PC-3 (cell line): ENCODE measurements at regions not wholly inside any gene's neighbourhood (a gene's known extent, or its start where the extent isn't known, plus 50 kb on each side); places are given as distances from the start of the nearest gene placed in this dataset.

ENCODE experiments used
- ATAC-seq: fragments of 200-7000 bp; cut with Tn5 transposase; 2 replicates; pipeline ENCODE4 v1.9.1; 2020; ENCODE audit warnings: mild to moderate bottlenecking, moderate library complexity
- BruUV-seq: library from RNA; stranded (reverse); fragments of 400-500 nt; replicated peaks from 2 replicates; lab custom pipeline; 2021; lab: Mats Ljungman, UMichigan
- CTCF ChIA-PET: fragments of 300-600 bp; sonication (Branson Sonifier 250); formaldehyde crosslinking; loops from one replicate; lab custom pipeline; 2022; ENCODE audit warnings: antibody characterized with exemption; lab: Charles Lee
- POLR2A ChIA-PET: fragments of 300-600 bp; sonication (Branson Sonifier 250); formaldehyde crosslinking; loops from one replicate; lab custom pipeline; 2022; ENCODE audit warnings: antibody characterized with exemption; ENCODE audit not compliant: unreplicated experiment; lab: Charles Lee
- DNase-seq: peaks from one replicate; pipeline ENCODE4 v3.0.0-alpha.2; 2015
- H2AFZ ChIP-seq: fragments of 300-600 bp; sonication (generic); 2 replicates; pipeline ENCODE4 v1.6.0; 2016; ENCODE audit warnings: antibody characterized with exemption, low read length
- H3F3A ChIP-seq: fragments of 300-600 bp; sonication (generic); one replicate; pipeline ENCODE4 v1.6.0; 2017; ENCODE audit warnings: antibody characterized with exemption, low read length, control low read depth, mild to moderate bottlenecking; ENCODE audit not compliant: unreplicated experiment
- H3K27ac ChIP-seq: fragments of 300-600 bp; sonication (generic); 2 replicates; pipeline ENCODE4 v1.5.1; 2016; ENCODE audit warnings: mild to moderate bottlenecking, low read length
- H3K27me3 ChIP-seq: fragments of 300-600 bp; sonication (generic); 2 replicates; pipeline ENCODE4 v1.6.1; 2016; ENCODE audit warnings: low read length, mixed read lengths
- H3K36me3 ChIP-seq: fragments of 300-600 bp; sonication (generic); 2 replicates; pipeline ENCODE4 v1.6.1; 2016; ENCODE audit warnings: low read depth, mixed run types, low read length, mixed read lengths
- H3K4me1 ChIP-seq: fragments of 300-600 bp; sonication (generic); 2 replicates; pipeline ENCODE4 v1.5.1; 2016; ENCODE audit warnings: low read length; ENCODE audit not compliant: insufficient read depth
- H3K4me2 ChIP-seq: fragments of 300-600 bp; sonication (generic); 2 replicates; pipeline ENCODE4 v1.6.0; 2016; ENCODE audit warnings: low read length
- H3K4me3 ChIP-seq: fragments of 300-600 bp; sonication (generic); 2 replicates; pipeline ENCODE4 v1.5.1; 2016; ENCODE audit warnings: mild to moderate bottlenecking, low read length, mixed read lengths
- H3K79me2 ChIP-seq: fragments of 300-600 bp; sonication (generic); 2 replicates; pipeline ENCODE4 v1.6.1; 2017; ENCODE audit warnings: low read length, mixed read lengths
- H3K9ac ChIP-seq: fragments of 300-600 bp; sonication (generic); 2 replicates; pipeline ENCODE4 v1.6.0; 2016; ENCODE audit warnings: mild to moderate bottlenecking, low read length
- H3K9me2 ChIP-seq: fragments of 300-600 bp; sonication (generic); replicated peaks from 2 replicates; pipeline ENCODE4 v1.6.1; 2016; ENCODE audit warnings: mixed run types, low read length, mixed read lengths
- H3K9me3 ChIP-seq: fragments of 300-600 bp; sonication (generic); 2 replicates; pipeline ENCODE4 v1.6.1; 2016; ENCODE audit warnings: low read length, mixed read lengths
- H4K20me1 ChIP-seq: fragments of 300-600 bp; sonication (generic); 2 replicates; pipeline ENCODE4 v1.6.1; 2016; ENCODE audit warnings: low read length, mixed read lengths
- EZH2 ChIP-seq: fragments of 300-600 bp; sonication (generic); IDR thresholded peaks from one replicate; pipeline ENCODE4 v1.6.1; 2017; ENCODE audit warnings: antibody characterized with exemption, mild to moderate bottlenecking, low read length; ENCODE audit not compliant: unreplicated experiment
- EZH2phosphoT487 ChIP-seq: fragments of 300-600 bp; sonication (generic); IDR thresholded peaks from 2 replicates; pipeline ENCODE4 v1.6.1; 2018; ENCODE audit warnings: mild to moderate bottlenecking, antibody characterized with exemption, low read length, borderline replicate concordance
- intact Hi-C: fragments of 100-400 bp; cut with micrococcal nuclease; formaldehyde crosslinking; loops from 2 replicates; pipeline ENCODE4 v1.9.0; 2023
- TF ChIP-seq, protein P1 (sequence below): fragments of 300-600 bp; sonication (generic); conservative IDR thresholded peaks from 2 replicates; pipeline ENCODE4 v1.5.1; 2017; ENCODE audit warnings: antibody characterized with exemption, low read depth, mild to moderate bottlenecking, low read length

- BruUV-seq = no TSS peak
- CTCF ChIA-PET = no interaction called here
- no peak for DNase-seq
Observed at GRCh38 chr5:28463728-28464127, 1425.3 kb upstream of the CDH9 start.

DNA sequence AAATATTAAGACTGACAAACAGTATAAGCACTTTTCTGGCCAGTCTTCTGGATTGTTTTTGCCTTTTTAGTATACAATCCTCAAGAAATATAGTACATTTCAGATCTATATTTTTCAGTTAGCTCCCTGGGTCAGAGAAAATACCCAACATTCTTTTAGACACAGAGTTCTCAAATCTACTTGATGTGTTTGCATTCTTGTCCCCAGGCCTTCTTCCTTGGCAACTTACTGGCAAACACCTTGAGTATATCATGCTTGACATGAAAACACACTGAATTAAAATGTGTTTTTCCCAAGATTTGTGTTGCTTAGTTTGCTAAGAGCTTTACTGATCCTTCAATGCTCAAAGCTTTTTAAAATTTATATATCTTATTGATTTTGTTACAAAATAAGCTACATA lies 1413.1 kb upstream of the CDH9 start:
- CTCF ChIA-PET = no interaction called here
- no peak for DNase-seq
- H3K9me3 ChIP-seq = no peaks in the 10 kb centered on the region
- no peak overlapping the region for H3K4me2 ChIP-seq
- POLR2A ChIA-PET = no interaction called here
- intact Hi-C loops = no loop called here
- H3F3A ChIP-seq = no peaks in the 10 kb centered on the region
- H2AFZ ChIP-seq = no peak overlapping the region
- no peaks in the 10 kb centered on the region for H3K27me3 ChIP-seq
- ATAC-seq = no peak
- no peak overlapping the region for H3K9ac ChIP-seq
- H3K4me3 ChIP-seq = no peak overlapping the region
- H3K27ac ChIP-seq = no peak overlapping the region
- BruUV-seq = no TSS peak
- H4K20me1 ChIP-seq = no peaks in the 10 kb centered on the region
- H3K9me2 ChIP-seq = no peaks in the 10 kb centered on the region
- TF ChIP-seq, protein P1, sequence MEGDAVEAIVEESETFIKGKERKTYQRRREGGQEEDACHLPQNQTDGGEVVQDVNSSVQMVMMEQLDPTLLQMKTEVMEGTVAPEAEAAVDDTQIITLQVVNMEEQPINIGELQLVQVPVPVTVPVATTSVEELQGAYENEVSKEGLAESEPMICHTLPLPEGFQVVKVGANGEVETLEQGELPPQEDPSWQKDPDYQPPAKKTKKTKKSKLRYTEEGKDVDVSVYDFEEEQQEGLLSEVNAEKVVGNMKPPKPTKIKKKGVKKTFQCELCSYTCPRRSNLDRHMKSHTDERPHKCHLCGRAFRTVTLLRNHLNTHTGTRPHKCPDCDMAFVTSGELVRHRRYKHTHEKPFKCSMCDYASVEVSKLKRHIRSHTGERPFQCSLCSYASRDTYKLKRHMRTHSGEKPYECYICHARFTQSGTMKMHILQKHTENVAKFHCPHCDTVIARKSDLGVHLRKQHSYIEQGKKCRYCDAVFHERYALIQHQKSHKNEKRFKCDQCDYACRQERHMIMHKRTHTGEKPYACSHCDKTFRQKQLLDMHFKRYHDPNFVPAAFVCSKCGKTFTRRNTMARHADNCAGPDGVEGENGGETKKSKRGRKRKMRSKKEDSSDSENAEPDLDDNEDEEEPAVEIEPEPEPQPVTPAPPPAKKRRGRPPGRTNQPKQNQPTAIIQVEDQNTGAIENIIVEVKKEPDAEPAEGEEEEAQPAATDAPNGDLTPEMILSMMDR = no peak
- TF ChIP-seq EZH2 (no peak), EZH2phosphoT487 (no peak)
- H3K36me3 ChIP-seq = no peaks in the 10 kb centered on the region
- H3K4me1 ChIP-seq = no peaks in the 10 kb centered on the region
- H3K79me2 ChIP-seq = no peaks in the 10 kb centered on the region

More at GRCh38 chr5:28463728-28464127, 1425.3 kb upstream of the CDH9 start:
- Histone ChIP-seq H3K9ac (no peak overlapping the region), H3K4me2 (no peak overlapping the region), H3K36me3 (no peaks in the 10 kb centered on the region), H3K9me3 (no peaks in the 10 kb centered on the region), H3K27me3 (no peaks in the 10 kb centered on the region), H3K4me1 (no peaks in the 10 kb centered on the region), H3K9me2 (no peaks in the 10 kb centered on the region), H3K4me3 (no peak overlapping the region), H3K27ac (no peak overlapping the region), H2AFZ (no peak overlapping the region), H3F3A (no peaks in the 10 kb centered on the region), H4K20me1 (no peaks in the 10 kb centered on the region), H3K79me2 (no peaks in the 10 kb centered on the region)
- POLR2A ChIA-PET = no interaction called here
- intact Hi-C loops = no loop called here
- TF ChIP-seq EZH2phosphoT487 (no peak), EZH2 (no peak)
- TF ChIP-seq, protein P1 = no peak
- ATAC-seq = no peak

GRCh38 chr5:28450997-28451396 lies 1412.6 kb upstream of the CDH9 start:
- intact Hi-C loops = no loop called here
- TF ChIP-seq EZH2 = no peak
- Histone ChIP-seq H3K79me2 (no peaks in the 10 kb centered on the region), H3K4me3 (no peak overlapping the region), H3K4me1 (no peaks in the 10 kb centered on the region), H3K27me3 (no peaks in the 10 kb centered on the region), H2AFZ (no peak overlapping the region), H3F3A (no peaks in the 10 kb centered on the region), H3K4me2 (no peak overlapping the region), H3K36me3 (no peaks in the 10 kb centered on the region), H3K9ac (no peak overlapping the region), H3K27ac (no peak overlapping the region), H4K20me1 (no peaks in the 10 kb centered on the region), H3K9me2 (no peaks in the 10 kb centered on the region), H3K9me3 (no peaks in the 10 kb centered on the region)
- no peak for DNase-seq
- no TSS peak for BruUV-seq
- no peak for ATAC-seq
- ChIA-PET POLR2A (no interaction called here), CTCF (no interaction called here)
